CD4-positive, alpha-beta T cell (primary cell): ENCODE measurements at regions not wholly inside any gene's neighbourhood (a gene's known extent, or its start where the extent isn't known, plus 50 kb on each side); places are given as distances from the start of the nearest gene placed in this dataset.

ENCODE experiments used
- ATAC-seq: fragments of 200-7000 bp; cut with Tn5 transposase; one replicate; pipeline ENCODE4 v1.10.0; 2022; ENCODE audit warnings: mild to moderate bottlenecking; ENCODE audit not compliant: poor library complexity
- CTCF ChIA-PET: fragments of 350-600 bp; sonication (Branson Sonifier 250); formaldehyde crosslinking; loops from one replicate; lab custom pipeline; 2021; ENCODE audit warnings: antibody characterized with exemption, inconsistent platforms; lab: Charles Lee
- POLR2A ChIA-PET: fragments of 350-600 bp; sonication (Branson Sonifier 250); formaldehyde crosslinking; loops from one replicate; lab custom pipeline; 2021; ENCODE audit warnings: antibody characterized with exemption, inconsistent platforms; lab: Charles Lee
- DNase-seq, 14 experiments: peaks; one replicate each; pipeline ENCODE4 v3.0.0-alpha.2; 2013 to 2020; ENCODE audit warnings: mixed read lengths in 2 of 14
- H3K27ac ChIP-seq, 2 donors: one replicate each; pipeline versions ENCODE4 v1.5.1 to v1.7.0; 2013; ENCODE audit warnings: low read length in 2 of 2, low read depth in 1 of 2, mild to moderate bottlenecking in 1 of 2
- H3K27me3 ChIP-seq, 2 experiments: 1 replicate in 1 of 2; 2 replicates in 1 of 2; pipeline versions ENCODE4 v1.6.1 to v1.7.0; 2013; ENCODE audit warnings: low read length in 2 of 2, control low read depth in 1 of 2, mild to moderate bottlenecking in 1 of 2, moderate library complexity in 1 of 2; ENCODE audit not compliant: insufficient read depth in 2 of 2, control insufficient read depth in 1 of 2
- H3K36me3 ChIP-seq: one replicate; pipeline ENCODE4 v1.6.1; 2013; ENCODE audit warnings: low read length, control low read depth; ENCODE audit not compliant: insufficient read depth
- H3K4me1 ChIP-seq: one replicate; pipeline ENCODE4 v1.6.1; 2013; ENCODE audit warnings: low read length, control low read depth; ENCODE audit not compliant: insufficient read depth
- H3K4me3 ChIP-seq: one replicate; pipeline ENCODE4 v1.5.1; 2013; ENCODE audit warnings: mild to moderate bottlenecking, low read length, moderate library complexity
- H3K9me3 ChIP-seq, 2 experiments: 1 replicate in 1 of 2; 2 replicates in 1 of 2; pipeline versions ENCODE4 v1.6.1 to v1.7.0; 2013; ENCODE audit warnings: low read length in 2 of 2, mild to moderate bottlenecking in 2 of 2, control low read depth in 1 of 2, moderate library complexity in 1 of 2; ENCODE audit not compliant: control insufficient read depth in 1 of 2, insufficient read depth in 1 of 2
- H3K27ac Mint-ChIP-seq: one replicate; pipeline ENCODE4 v1.8.0; 2020; ENCODE audit warnings: mixed read lengths
- H3K27me3 Mint-ChIP-seq: one replicate; pipeline ENCODE4 v1.8.0; 2021; ENCODE audit warnings: mixed read lengths
- H3K36me3 Mint-ChIP-seq: one replicate; pipeline ENCODE4 v1.8.0; 2021; ENCODE audit warnings: low read depth, mixed read lengths
- H3K4me1 Mint-ChIP-seq: one replicate; pipeline ENCODE4 v1.8.0; 2021; ENCODE audit warnings: low read depth, mixed read lengths
- H3K4me3 Mint-ChIP-seq: one replicate; pipeline ENCODE4 v1.8.0; 2020; ENCODE audit warnings: mild to moderate bottlenecking, mixed read lengths
- H3K9me3 Mint-ChIP-seq: one replicate; pipeline ENCODE4 v1.8.0; 2020; ENCODE audit warnings: mixed read lengths
- CTCF ChIP-seq: fragments of 200-600 bp; IDR thresholded peaks from one replicate; pipeline ENCODE4 v1.8.0; 2022; ENCODE audit warnings: antibody characterized with exemption, mild to moderate bottlenecking
- intact Hi-C, 2 experiments: fragments of 100-400 bp; cut with DNase I in 1 of 2; cut with micrococcal nuclease in 1 of 2; formaldehyde crosslinking; loops; one replicate each; pipeline versions ENCODE4 v1.15.1 to v1.9.0; 2023 to 2025; cut with DNase I, micrococcal nuclease

- Histone ChIP-seq H3K9me3 (no peaks in the 10 kb centered on the region), H3K27ac (no peak overlapping the region), H3K4me3 (no peak overlapping the region), H3K27me3 (no peaks in the 10 kb centered on the region), H3K36me3 (no peaks in the 10 kb centered on the region), H3K4me1 (no peaks in the 10 kb centered on the region)
- no peak for ATAC-seq
- H3K4me1 Mint-ChIP-seq: no peaks in the 10 kb centered on the region
- DNase-seq: no peak
- ChIA-PET CTCF (no interaction called here), POLR2A (no interaction called here)
- peaks cover 5% of the 10 kb centered on the region for H3K27me3 Mint-ChIP-seq
- no peaks in the 10 kb centered on the region for H3K36me3 Mint-ChIP-seq
- TF ChIP-seq CTCF: no peak
- no peaks in the 10 kb centered on the region for H3K9me3 Mint-ChIP-seq
- H3K4me3 Mint-ChIP-seq: no peak overlapping the region
- intact Hi-C loops: no loop called here
- no peak overlapping the region for H3K27ac Mint-ChIP-seq
Measured at GRCh38 chr5:128775558-128775957, 189.7 kb upstream of the SLC27A6 start.

GRCh38 chr5:128777052-128777451 lies 188.2 kb upstream of the SLC27A6 start:
- DNase-seq (peak in 3 of 14 experiments; percentile 2 to 40 (median 13)), ATAC-seq (no peak)
- Mint-ChIP-seq H3K9me3 (no peaks in the 10 kb centered on the region), H3K27ac (no peak overlapping the region), H3K27me3 (peaks cover 5% of the 10 kb centered on the region), H3K36me3 (no peaks in the 10 kb centered on the region), H3K4me3 (no peak overlapping the region), H3K4me1 (no peaks in the 10 kb centered on the region)
- POLR2A ChIA-PET: no interaction called here
- intact Hi-C loops: no loop called here
- no peak for TF ChIP-seq CTCF
- Histone ChIP-seq H3K9me3 (no peaks in the 10 kb centered on the region), H3K4me3 (no peak overlapping the region), H3K4me1 (no peaks in the 10 kb centered on the region), H3K27me3 (no peaks in the 10 kb centered on the region), H3K27ac (no peak overlapping the region), H3K36me3 (no peaks in the 10 kb centered on the region)
- CTCF ChIA-PET: no interaction called here

- H3K9me3 ChIP-seq: no peaks in the 10 kb centered on the region
- DNase-seq: no peak
- H3K27me3 ChIP-seq: no peaks in the 10 kb centered on the region
- H3K4me1 Mint-ChIP-seq: no peaks in the 10 kb centered on the region
- ChIA-PET CTCF (no interaction called here), POLR2A (no interaction called here)
- intact Hi-C loops: no loop called here
- no peak overlapping the region for H3K27ac Mint-ChIP-seq
- no peak for TF ChIP-seq CTCF
- no peaks in the 10 kb centered on the region for H3K36me3 Mint-ChIP-seq
- no peak overlapping the region for H3K4me3 ChIP-seq
- H3K27ac ChIP-seq: no peak overlapping the region
- no peaks in the 10 kb centered on the region for H3K9me3 Mint-ChIP-seq
- H3K27me3 Mint-ChIP-seq: peaks cover 5% of the 10 kb centered on the region
- H3K36me3 ChIP-seq: no peaks in the 10 kb centered on the region
- no peak overlapping the region for H3K4me3 Mint-ChIP-seq
- no peak for ATAC-seq
- no peaks in the 10 kb centered on the region for H3K4me1 ChIP-seq
Measured at GRCh38 chr5:128778474-128778873, 186.8 kb upstream of the SLC27A6 start.
